GM12891 (cell line): ENCODE measurements at regions not wholly inside any gene's neighbourhood (a gene's known extent, or its start where the extent isn't known, plus 50 kb on each side); places are given as distances from the start of the nearest gene placed in this dataset.

ENCODE experiments used
- POLR2A ChIP-seq: IDR thresholded peaks from 2 replicates; pipeline ENCODE4 v1.6.1; 2011; ENCODE audit warnings: low read depth, low read length, control low read depth
- POLR2AphosphoS5 ChIP-seq: IDR thresholded peaks from 2 replicates; pipeline ENCODE4 v1.6.1; 2011; ENCODE audit warnings: low read depth, low read length, control low read depth
- TAF1 ChIP-seq: IDR thresholded peaks from 2 replicates; pipeline ENCODE4 v1.6.1; 2011; ENCODE audit warnings: low read depth, low read length, control low read depth

- TF ChIP-seq POLR2A: no peak
- no peak for TF ChIP-seq POLR2AphosphoS5
- TF ChIP-seq TAF1: no peak
Measured at GRCh38 chr16:16791051-16791450, 412.1 kb downstream of the NPIPA7 start.
